Liver (tissue), 8 donors: ENCODE measurements at regions not wholly inside any gene's neighbourhood (a gene's known extent, or its start where the extent isn't known, plus 50 kb on each side); places are given as distances from the start of the nearest gene placed in this dataset.

ENCODE experiments used
- DNase-seq: peaks from one replicate; pipeline ENCODE4 v3.0.0-alpha.2; 2017; ENCODE audit warnings: low spot score
- H3K27ac ChIP-seq, 2 donors: one replicate each; pipeline ENCODE4 v1.7.0; 2013; ENCODE audit warnings: inconsistent platforms in 2 of 2, low read length in 2 of 2, control low read depth in 1 of 2, low read depth in 1 of 2, mild to moderate bottlenecking in 1 of 2
- H3K27me3 ChIP-seq, 4 donors: one replicate each; pipeline versions ENCODE4 v1.6.1 to v1.7.0; 2013; ENCODE audit warnings: low read length in 3 of 4, inconsistent platforms in 1 of 4, mild to moderate bottlenecking in 1 of 4, moderate library complexity in 1 of 4; ENCODE audit not compliant: control insufficient read depth in 4 of 4, insufficient read depth in 4 of 4
- H3K36me3 ChIP-seq, 4 donors: one replicate each; pipeline versions ENCODE4 v1.6.1 to v1.7.0; 2013; ENCODE audit warnings: low read length in 3 of 4, mild to moderate bottlenecking in 3 of 4, low read depth in 1 of 4, moderate library complexity in 1 of 4; ENCODE audit not compliant: control insufficient read depth in 4 of 4, insufficient read depth in 3 of 4
- H3K4me1 ChIP-seq, 4 donors: one replicate each; pipeline versions ENCODE4 v1.6.1 to v1.7.0; 2013; ENCODE audit warnings: low read length in 3 of 4, mild to moderate bottlenecking in 3 of 4, moderate library complexity in 1 of 4; ENCODE audit not compliant: control insufficient read depth in 4 of 4, insufficient read depth in 4 of 4
- H3K4me3 ChIP-seq, 3 donors: one replicate each; pipeline versions ENCODE4 v1.6.1 to v1.7.0; 2013; ENCODE audit warnings: low read length in 3 of 3, control low read depth in 1 of 3, low read depth in 1 of 3, mild to moderate bottlenecking in 1 of 3
- H3K9ac ChIP-seq, 2 donors: one replicate each; pipeline ENCODE4 v1.7.0; 2013; ENCODE audit warnings: low read length in 2 of 2, mild to moderate bottlenecking in 2 of 2, moderate library complexity in 2 of 2, control low read depth in 1 of 2, low read depth in 1 of 2
- H3K9me3 ChIP-seq, 4 donors: one replicate each; pipeline versions ENCODE4 v1.6.1 to v1.7.0; 2013; ENCODE audit warnings: low read length in 3 of 4; ENCODE audit not compliant: control insufficient read depth in 4 of 4
- CTCF ChIP-seq: fragments of 150-350 bp; IDR thresholded peaks from 2 replicates; pipeline ENCODE4 v1.5.1; 2017; ENCODE audit warnings: improper control_type of control experiment, low read depth, low read length; ENCODE audit not compliant: missing input control
- EGR1 ChIP-seq, 2 donors: IDR thresholded peaks; 2 replicates each; pipeline ENCODE4 v1.6.1; 2016 to 2018; ENCODE audit warnings: antibody characterized with exemption in 2 of 2, low read depth in 2 of 2
- RAD21 ChIP-seq, 2 donors: IDR thresholded peaks; 2 replicates each; pipeline ENCODE4 v1.6.1; 2016; ENCODE audit warnings: antibody characterized with exemption in 2 of 2, mild to moderate bottlenecking in 2 of 2
- REST ChIP-seq: IDR thresholded peaks from 2 replicates; pipeline ENCODE4 v1.6.1; 2016; ENCODE audit warnings: antibody characterized with exemption, mild to moderate bottlenecking
- TAF1 ChIP-seq: conservative IDR thresholded peaks from 2 replicates; pipeline ENCODE4 v1.6.1; 2016; ENCODE audit warnings: antibody characterized with exemption, mild to moderate bottlenecking
- ZBTB33 ChIP-seq: IDR thresholded peaks from 2 replicates; pipeline ENCODE4 v1.6.1; 2016; ENCODE audit warnings: antibody characterized with exemption
- WGBS: extraction: QIAGEN DNeasy Blood & Tissue Kit; methylation state at CpG from one replicate; pipeline ENCODE4 v1.1.7; 2013; 5-methylcytosine and 5-hydroxymethylcytosine counted together
- donor health status: healthy.
- donor health status: healthy.
- donor health status: healthy.
- donor health status: healthy.
- donor health status: healthy.

GRCh38 chr14:88941414-88941813 is 117.0 kb downstream of the TTC8 start (continued):
- TF ChIP-seq ZBTB33 (no peak), TAF1 (no peak), RAD21 (IDR thresholded peaks at IDR 0.05) (no peak), CTCF (no peak)

GRCh38 chr14:88947646-88948598 is 123.5 kb downstream of the TTC8 start:
- TF ChIP-seq RAD21 (IDR thresholded peaks at IDR 0.05) (no peak), CTCF (no peak), REST (no peak), EGR1 (IDR thresholded peaks at IDR 0.05; ENCODE audit: low read depth in 2 of 2) (no peak), ZBTB33 (no peak)
- no peak for DNase-seq
- H3K27ac ChIP-seq, result no peak overlapping the region
- 82% methylated on average over 7 of the region's 7 CpGs for WGBS
- H3K4me3 ChIP-seq, result no peak overlapping the region
- H3K4me1 ChIP-seq, result no peaks in the 10 kb centered on the region
- H3K9ac ChIP-seq, result no peak overlapping the region
- H3K27me3 ChIP-seq, result peaks cover 0 to 4% (median 0%) of the 10 kb centered on the region in 4 donors
- no peaks in the 10 kb centered on the region for H3K36me3 ChIP-seq
- peaks cover 4 to 8% (median 4%) of the 10 kb centered on the region in 4 donors for H3K9me3 ChIP-seq
